ENCODE measurements at regions not wholly inside any gene's neighbourhood (a gene's known extent, or its start where the extent isn't known, plus 50 kb on each side); places are given as distances from the start of the nearest gene placed in this dataset.
"Not testable (repeated sequence)": the region's sequence is repeated elsewhere in the genome, so short reads cannot be mapped to it uniquely, and the experiment has no call there.

DNA sequence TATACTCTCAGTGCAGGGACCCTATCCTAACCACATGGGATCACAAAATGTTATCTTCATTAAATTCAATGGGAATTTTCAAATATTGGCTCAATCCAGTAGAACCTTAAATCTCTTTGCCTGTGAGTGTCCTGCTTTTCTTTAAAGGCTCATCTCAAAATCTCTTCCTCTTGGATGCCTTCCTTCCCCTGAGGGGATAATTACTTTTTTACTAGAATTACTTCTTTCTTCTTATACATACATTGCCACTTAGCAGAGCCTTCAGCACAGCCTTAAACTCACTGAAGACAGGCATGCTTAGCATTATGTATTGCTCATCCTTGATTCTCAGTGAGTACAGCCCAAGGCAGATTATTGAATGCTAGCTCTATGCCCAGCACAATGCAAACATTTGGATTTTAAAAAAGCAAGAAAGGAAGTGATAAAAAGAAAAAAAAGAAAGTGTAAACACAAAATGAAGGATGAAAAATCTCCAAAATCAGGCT lies 1918.0 kb upstream of the FLRT2 start:
- no peak overlapping the region for H3K4me3 ChIP-seq (ENCODE audit: control insufficient read depth, low read depth, low read length)
- no peak for DNase-seq (ENCODE audit: low read depth)
- TF ChIP-seq, protein P1, sequence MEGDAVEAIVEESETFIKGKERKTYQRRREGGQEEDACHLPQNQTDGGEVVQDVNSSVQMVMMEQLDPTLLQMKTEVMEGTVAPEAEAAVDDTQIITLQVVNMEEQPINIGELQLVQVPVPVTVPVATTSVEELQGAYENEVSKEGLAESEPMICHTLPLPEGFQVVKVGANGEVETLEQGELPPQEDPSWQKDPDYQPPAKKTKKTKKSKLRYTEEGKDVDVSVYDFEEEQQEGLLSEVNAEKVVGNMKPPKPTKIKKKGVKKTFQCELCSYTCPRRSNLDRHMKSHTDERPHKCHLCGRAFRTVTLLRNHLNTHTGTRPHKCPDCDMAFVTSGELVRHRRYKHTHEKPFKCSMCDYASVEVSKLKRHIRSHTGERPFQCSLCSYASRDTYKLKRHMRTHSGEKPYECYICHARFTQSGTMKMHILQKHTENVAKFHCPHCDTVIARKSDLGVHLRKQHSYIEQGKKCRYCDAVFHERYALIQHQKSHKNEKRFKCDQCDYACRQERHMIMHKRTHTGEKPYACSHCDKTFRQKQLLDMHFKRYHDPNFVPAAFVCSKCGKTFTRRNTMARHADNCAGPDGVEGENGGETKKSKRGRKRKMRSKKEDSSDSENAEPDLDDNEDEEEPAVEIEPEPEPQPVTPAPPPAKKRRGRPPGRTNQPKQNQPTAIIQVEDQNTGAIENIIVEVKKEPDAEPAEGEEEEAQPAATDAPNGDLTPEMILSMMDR (IDR thresholded peaks at IDR 0.05; ENCODE audit: control insufficient read depth, insufficient read depth, low read depth, low read length, missing control alignments), result no peak

DNA sequence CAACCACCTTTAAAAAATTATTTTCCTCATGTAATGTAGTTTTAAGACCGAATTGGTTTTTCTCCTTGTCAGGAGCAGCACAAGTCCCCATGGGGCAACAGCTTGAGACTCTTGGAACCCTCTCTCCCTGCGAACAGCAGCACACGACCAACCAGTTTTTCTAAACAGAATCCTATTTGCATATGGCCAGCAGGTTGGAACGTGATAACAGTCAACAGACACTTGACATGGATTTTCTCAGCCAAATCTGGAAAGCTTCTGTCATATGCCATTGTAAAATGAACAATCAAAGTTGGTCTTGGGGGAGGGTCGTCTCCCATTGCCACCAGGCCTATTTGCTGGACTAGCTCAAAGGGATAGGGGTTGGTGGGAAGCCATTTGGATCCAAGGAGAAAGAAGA lies 1915.0 kb upstream of the FLRT2 start:
- H3K4me3 ChIP-seq (ENCODE audit: control insufficient read depth, low read depth, low read length), result no peak overlapping the region
- TF ChIP-seq, protein P1 (IDR thresholded peaks at IDR 0.05; ENCODE audit: control insufficient read depth, insufficient read depth, low read depth, low read length, missing control alignments), result no peak
- no peak for DNase-seq (ENCODE audit: low read depth)

DNA sequence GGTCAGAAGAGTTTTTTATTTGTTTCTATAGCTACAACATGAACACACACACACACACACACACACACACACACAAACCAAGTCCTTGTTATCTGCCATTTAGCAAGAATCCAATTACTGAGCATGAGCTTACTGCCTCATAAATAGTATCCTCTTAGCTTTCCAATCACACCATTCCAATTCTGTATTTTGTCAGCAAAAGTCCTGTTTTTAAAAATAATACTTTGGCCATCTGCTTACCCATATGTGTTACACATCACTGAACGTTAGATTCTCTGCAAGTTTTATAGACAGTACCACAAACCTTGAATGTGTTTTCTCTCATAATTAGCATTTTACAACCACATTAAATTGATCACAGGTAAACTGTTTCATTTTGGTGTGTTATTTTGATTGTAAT lies 1905.4 kb upstream of the FLRT2 start:
- H3K4me3 ChIP-seq (ENCODE audit: control insufficient read depth, low read depth, low read length), result no peak overlapping the region
- DNase-seq (ENCODE audit: low read depth), result no peak
- TF ChIP-seq, protein P1 (IDR thresholded peaks at IDR 0.05; ENCODE audit: control insufficient read depth, insufficient read depth, low read depth, low read length, missing control alignments), result no peak

DNA sequence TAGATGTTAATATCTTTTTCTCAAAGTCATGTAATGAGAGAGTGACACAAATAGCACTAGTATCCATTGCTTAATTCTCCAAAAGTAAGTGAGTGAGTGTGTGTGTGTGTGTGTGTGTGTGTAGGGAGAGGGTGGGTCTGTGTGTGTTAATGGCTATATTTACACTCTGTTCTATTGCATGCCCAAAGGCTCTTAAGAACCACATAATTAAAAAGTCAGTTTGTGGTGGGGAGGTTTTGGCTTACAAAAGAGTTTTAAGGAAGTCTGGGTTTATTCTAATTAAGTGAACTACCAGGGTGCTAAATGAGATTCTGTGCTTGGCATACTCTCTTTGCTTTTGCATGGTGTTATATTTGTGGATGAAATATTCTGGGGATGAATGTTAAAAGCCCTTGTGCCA lies 1897.6 kb upstream of the FLRT2 start:
- H3K4me3 ChIP-seq (ENCODE audit: control insufficient read depth, low read depth, low read length), result no peak overlapping the region
- DNase-seq (ENCODE audit: low read depth), result no peak
- TF ChIP-seq, protein P1 (IDR thresholded peaks at IDR 0.05; ENCODE audit: control insufficient read depth, insufficient read depth, low read depth, low read length, missing control alignments), result no peak

DNA sequence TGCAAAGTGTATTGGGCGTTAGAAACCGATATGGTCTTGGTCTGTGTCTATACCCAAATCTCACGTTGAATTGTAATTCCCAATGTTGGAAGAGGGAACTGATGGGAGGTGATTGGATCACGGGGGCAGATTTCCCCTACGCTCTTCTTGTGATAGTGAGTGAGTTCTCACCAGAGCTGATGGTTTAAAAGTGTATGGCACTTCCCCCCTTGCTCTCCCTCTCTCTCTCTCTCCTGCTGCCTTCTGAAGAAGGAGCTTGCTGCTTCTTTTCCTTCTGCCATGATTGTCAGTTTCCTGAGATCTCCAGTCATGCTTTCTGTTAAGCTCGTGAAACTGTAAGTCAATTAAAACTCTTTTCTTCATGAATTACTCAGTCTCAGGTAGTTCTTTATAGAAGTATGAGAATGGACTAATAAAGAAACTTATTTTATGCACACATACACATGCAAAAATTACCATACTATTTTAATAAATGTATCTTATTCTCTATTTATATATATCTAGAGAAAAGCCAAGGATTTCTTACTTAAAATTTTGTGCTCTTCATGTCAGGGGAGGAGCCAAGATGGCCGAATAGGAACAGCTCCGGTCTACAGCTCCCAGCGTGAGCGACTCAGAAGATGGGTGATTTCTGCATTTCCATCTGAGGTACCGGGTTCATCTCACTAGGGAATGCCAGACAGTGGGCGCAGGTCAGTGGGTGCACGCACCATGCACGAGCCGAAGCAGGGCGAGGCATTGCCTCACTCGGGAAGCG lies 1891.0 kb upstream of the FLRT2 start:
- TF ChIP-seq, protein P1 (IDR thresholded peaks at IDR 0.05; ENCODE audit: control insufficient read depth, insufficient read depth, low read depth, low read length, missing control alignments), result no peak
- no peak for DNase-seq (ENCODE audit: low read depth)
- H3K4me3 ChIP-seq (ENCODE audit: control insufficient read depth, low read depth, low read length), result no peak overlapping the region

DNA sequence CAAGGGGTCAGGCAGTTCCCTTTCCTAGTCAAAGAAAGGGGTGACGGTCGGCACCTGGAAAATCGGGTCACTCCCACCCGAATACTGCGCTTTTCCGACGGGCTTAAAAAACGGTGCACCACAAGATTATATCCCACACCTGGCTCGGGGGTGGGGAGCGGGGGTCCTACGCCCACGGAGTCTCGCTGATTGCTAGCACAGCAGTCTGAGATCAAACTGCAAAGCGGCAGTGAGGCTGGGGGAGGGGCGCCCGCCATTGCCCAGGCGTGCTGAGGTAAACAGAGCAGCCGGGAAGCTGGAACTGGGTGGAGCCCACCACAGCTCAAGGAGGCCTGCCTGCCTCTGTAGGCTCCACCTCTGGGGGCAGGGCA lies 1890.5 kb upstream of the FLRT2 start:
- DNase-seq (ENCODE audit: low read depth); H3K4me3 ChIP-seq (ENCODE audit: control insufficient read depth, low read depth, low read length): not testable (repeated sequence)

DNA sequence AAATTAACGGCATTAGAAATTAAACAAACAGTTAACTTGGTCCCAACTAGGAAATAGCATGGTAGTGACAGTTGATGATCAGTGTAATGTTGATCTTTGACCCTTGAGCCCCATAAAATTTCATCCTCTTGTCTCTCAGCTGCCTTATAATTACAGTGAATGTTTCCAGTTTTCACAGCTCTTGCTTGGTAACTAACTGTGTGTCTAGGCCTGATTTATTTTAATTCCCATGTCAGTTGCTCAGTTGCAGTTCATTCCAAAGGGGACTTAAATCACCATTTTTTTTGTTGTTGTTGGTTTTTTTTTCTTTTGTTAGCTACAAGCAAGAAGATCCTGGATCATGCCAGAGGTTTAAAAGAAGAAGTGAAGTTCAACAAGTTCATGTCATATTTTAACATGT lies 1883.7 kb upstream of the FLRT2 start:
- H3K4me3 ChIP-seq (ENCODE audit: control insufficient read depth, low read depth, low read length), result no peak overlapping the region
- no peak for DNase-seq (ENCODE audit: low read depth)
- TF ChIP-seq, protein P1 (IDR thresholded peaks at IDR 0.05; ENCODE audit: control insufficient read depth, insufficient read depth, low read depth, low read length, missing control alignments), result no peak
